K562 (cell line): ENCODE measurements at regions not wholly inside any gene's neighbourhood (a gene's known extent, or its start where the extent isn't known, plus 50 kb on each side); places are given as distances from the start of the nearest gene placed in this dataset.

ENCODE experiments used
- NFIC ChIP-seq: fragments of 450-650 bp; IDR thresholded peaks from 2 replicates; pipeline ENCODE4 v1.6.1; 2017; ENCODE audit warnings: mild to moderate bottlenecking, inconsistent platforms
- OTX1 ChIP-seq: fragments of 450-650 bp; formaldehyde crosslinking; IDR thresholded peaks from 2 replicates; pipeline ENCODE4 v1.4.0; 2022; ENCODE audit warnings: mild to moderate bottlenecking
- POLR2A ChIP-seq: fragments of 450-650 bp; conservative IDR thresholded peaks from 2 replicates; pipeline ENCODE4 v1.6.1; 2016
- TF ChIP-seq, protein P1 (sequence below), 3 experiments: IDR thresholded peaks in 2 of 3; conservative IDR thresholded peaks in 1 of 3; 2 replicates each; pipeline ENCODE4 v1.5.1; 2011 to 2012; ENCODE audit warnings: low read length in 3 of 3, mild to moderate bottlenecking in 3 of 3, control low read depth in 2 of 3, improper control_type of control experiment in 1 of 3, inconsistent platforms in 1 of 3, low read depth in 1 of 3, mixed read lengths in 1 of 3, moderate library complexity in 1 of 3; ENCODE audit not compliant: insufficient read depth in 2 of 3

DNA sequence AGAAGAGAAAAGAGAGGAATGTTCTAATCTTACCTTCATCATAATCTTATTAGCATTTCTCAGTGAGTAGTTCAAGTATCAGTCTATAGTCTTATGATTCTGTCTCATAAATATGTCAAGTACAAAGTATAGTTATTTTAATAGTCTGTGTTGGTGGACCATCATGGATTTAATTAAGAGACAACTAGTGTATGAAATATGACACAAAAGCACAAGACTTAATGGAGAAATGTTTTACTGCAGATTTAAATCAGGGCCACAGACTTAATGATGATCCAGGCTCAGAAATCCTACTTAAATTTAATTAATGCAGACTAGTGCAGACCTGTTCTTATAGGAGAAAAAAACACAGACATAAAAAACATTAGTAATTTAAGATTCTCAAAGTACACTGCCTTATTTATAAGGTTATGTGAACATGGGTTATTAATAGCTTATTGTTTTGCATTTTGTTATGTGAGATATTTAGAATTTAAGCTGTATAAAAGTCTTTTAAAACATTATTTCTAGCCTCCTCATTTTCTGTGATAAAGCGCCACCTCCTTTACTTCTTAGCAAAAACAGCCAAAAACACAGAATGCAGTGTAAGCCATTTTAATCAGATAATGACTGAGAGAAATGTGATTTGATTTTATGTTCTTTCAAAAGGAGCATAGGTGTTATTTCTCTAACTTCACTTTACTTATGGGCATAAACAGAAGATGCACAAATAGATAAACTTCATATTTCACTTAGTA is 255.0 kb upstream of the SNX7 start:
- TF ChIP-seq POLR2A (no peak), OTX1 (CRISPR knock-in tag) (no peak), NFIC (no peak)
- TF ChIP-seq, protein P1, sequence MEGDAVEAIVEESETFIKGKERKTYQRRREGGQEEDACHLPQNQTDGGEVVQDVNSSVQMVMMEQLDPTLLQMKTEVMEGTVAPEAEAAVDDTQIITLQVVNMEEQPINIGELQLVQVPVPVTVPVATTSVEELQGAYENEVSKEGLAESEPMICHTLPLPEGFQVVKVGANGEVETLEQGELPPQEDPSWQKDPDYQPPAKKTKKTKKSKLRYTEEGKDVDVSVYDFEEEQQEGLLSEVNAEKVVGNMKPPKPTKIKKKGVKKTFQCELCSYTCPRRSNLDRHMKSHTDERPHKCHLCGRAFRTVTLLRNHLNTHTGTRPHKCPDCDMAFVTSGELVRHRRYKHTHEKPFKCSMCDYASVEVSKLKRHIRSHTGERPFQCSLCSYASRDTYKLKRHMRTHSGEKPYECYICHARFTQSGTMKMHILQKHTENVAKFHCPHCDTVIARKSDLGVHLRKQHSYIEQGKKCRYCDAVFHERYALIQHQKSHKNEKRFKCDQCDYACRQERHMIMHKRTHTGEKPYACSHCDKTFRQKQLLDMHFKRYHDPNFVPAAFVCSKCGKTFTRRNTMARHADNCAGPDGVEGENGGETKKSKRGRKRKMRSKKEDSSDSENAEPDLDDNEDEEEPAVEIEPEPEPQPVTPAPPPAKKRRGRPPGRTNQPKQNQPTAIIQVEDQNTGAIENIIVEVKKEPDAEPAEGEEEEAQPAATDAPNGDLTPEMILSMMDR (IDR thresholded peaks at IDR 0.05 in 2 of 3, conservative IDR thresholded peaks at IDR 0.05 in 1 of 3; ENCODE audit: insufficient read depth in 2 of 3, low read depth in 1 of 3, low read length in 3 of 3), result no peak
